ENCODE measurements at regions not wholly inside any gene's neighbourhood (a gene's known extent, or its start where the extent isn't known, plus 50 kb on each side); places are given as distances from the start of the nearest gene placed in this dataset.
"Not testable (repeated sequence)": the region's sequence is repeated elsewhere in the genome, so short reads cannot be mapped to it uniquely, and the experiment has no call there.

GRCh38 chr2:236836028-236836427, 249.7 kb upstream of the COPS8 start:
- DNase-seq: not testable (repeated sequence)

GRCh38 chr2:236840215-236840614, 245.5 kb upstream of the COPS8 start:
- no peak for DNase-seq

- no peak for DNase-seq
These were observed 244.8 kb upstream of the COPS8 start for GRCh38 chr2:236840857-236841256.

- no peak for DNase-seq
These were observed 244.3 kb upstream of the COPS8 start for GRCh38 chr2:236841389-236841788.

- no peak for DNase-seq
These were observed 242.3 kb upstream of the COPS8 start for GRCh38 chr2:236843161-236843968.

GRCh38 chr2:236844711-236845110, 241.0 kb upstream of the COPS8 start:
- DNase-seq: no peak

- DNase-seq: no peak
These were observed 238.7 kb upstream of the COPS8 start for GRCh38 chr2:236847023-236847422.

GRCh38 chr2:236847538-236848263, 238.0 kb upstream of the COPS8 start:
- no peak for DNase-seq

- no peak for DNase-seq
These were observed 237.2 kb upstream of the COPS8 start for GRCh38 chr2:236848501-236848900.

GRCh38 chr2:236849508-236849907, 236.2 kb upstream of the COPS8 start:
- no peak for DNase-seq

GRCh38 chr2:236849940-236850339, 235.7 kb upstream of the COPS8 start:
- DNase-seq: no peak

- DNase-seq: no peak
These were observed 234.5 kb upstream of the COPS8 start for GRCh38 chr2:236851187-236851586.

GRCh38 chr2:236852100-236852976, 233.4 kb upstream of the COPS8 start:
- no peak for DNase-seq

GRCh38 chr2:236852977-236853374, 232.7 kb upstream of the COPS8 start:
- no peak for DNase-seq

GRCh38 chr2:236853585-236854051, 232.1 kb upstream of the COPS8 start:
- DNase-seq: no peak

GRCh38 chr2:236855176-236855865, 230.4 kb upstream of the COPS8 start:
- DNase-seq: no peak

- no peak for DNase-seq
These were observed 229.5 kb upstream of the COPS8 start for GRCh38 chr2:236855866-236856847.

GRCh38 chr2:236856848-236857235, 228.8 kb upstream of the COPS8 start:
- DNase-seq: no peak

GRCh38 chr2:236857246-236857645, 228.4 kb upstream of the COPS8 start:
- no peak for DNase-seq

GRCh38 chr2:236857781-236858180, 227.9 kb upstream of the COPS8 start:
- DNase-seq: no peak

GRCh38 chr2:236858661-236859060, 227.0 kb upstream of the COPS8 start:
- no peak for DNase-seq
